K562 (cell line): ENCODE measurements at regions not wholly inside any gene's neighbourhood (a gene's known extent, or its start where the extent isn't known, plus 50 kb on each side); places are given as distances from the start of the nearest gene placed in this dataset.

ENCODE experiments used
- ATAC-seq: fragments of 200-7000 bp; cut with Tn5 transposase; 3 replicates; pipeline ENCODE4 v1.9.1; 2020; ENCODE audit warnings: moderate library complexity
- BruUV-seq: library from RNA; stranded (reverse); fragments of 400-500 nt; replicated peaks from 2 replicates; lab custom pipeline; 2021; lab: Mats Ljungman, UMichigan
- CTCF ChIA-PET: fragments of 300-600 bp; formaldehyde crosslinking; extraction: SDS; loops from one replicate; lab custom pipeline; 2021; ENCODE audit warnings: low intra/inter-chr PET ratio; lab: Yijun Ruan, JAX
- POLR2A ChIA-PET: fragments of 300-600, 350-650 bp; sonication (Branson Sonifier 250); formaldehyde crosslinking; extraction: SDS; loops from one replicate; lab custom pipeline; 2021; ENCODE audit warnings: antibody characterized with exemption, inconsistent platforms; lab: Yijun Ruan, JAX
- DNase-seq, 4 experiments: peaks; one replicate each; pipeline versions ENCODE4 v3.0.0 to v3.0.0-alpha.2; 2011 to 2018; ENCODE audit warnings: low spot score in 3 of 4, mixed read lengths in 3 of 4; ENCODE audit errors: extremely low read depth in 1 of 4
- FAIRE-seq: peaks from 2 replicates; lab custom pipeline; 2011; peaks lifted over from hg19 to GRCh38; lab: Jason Lieb, UNC
- H2AFZ ChIP-seq: 2 replicates; pipeline ENCODE4 v1.6.0; 2011; ENCODE audit warnings: low read depth, low read length, control low read depth, inconsistent platforms
- H3K27ac ChIP-seq: fragments of 200-600 bp; 3 replicates; pipeline ENCODE4 v1.8.0; 2011; ENCODE audit warnings: low read depth, mild to moderate bottlenecking, control low read depth, inconsistent platforms, low read length, moderate library complexity, mixed read lengths; ENCODE audit errors: extremely low read depth
- H3K27me3 ChIP-seq, 2 experiments: fragments of 300-600 bp in 1 of 2; 2 replicates in 1 of 2; 3 replicates in 1 of 2; pipeline versions ENCODE4 v1.6.0 to v1.8.0; 2011; ENCODE audit warnings: inconsistent platforms in 2 of 2, low read length in 2 of 2, mild to moderate bottlenecking in 1 of 2, mixed read lengths in 1 of 2, moderate library complexity in 1 of 2; ENCODE audit not compliant: control insufficient read depth in 2 of 2, insufficient read depth in 2 of 2
- H3K36me3 ChIP-seq: fragments of 300-600 bp; 3 replicates; pipeline ENCODE4 v1.8.0; 2011; ENCODE audit warnings: mild to moderate bottlenecking, low read length, inconsistent platforms; ENCODE audit not compliant: control insufficient read depth, insufficient read depth
- H3K4me1 ChIP-seq, 2 experiments: fragments of 200-600 bp in 1 of 2; replicated peaks in 1 of 2; 2 replicates in 1 of 2; 3 replicates in 1 of 2; pipeline versions ENCODE4 v1.5.1 to v1.8.0; 2011; ENCODE audit warnings: inconsistent platforms in 2 of 2, low read length in 2 of 2, mild to moderate bottlenecking in 1 of 2, mixed read lengths in 1 of 2, moderate library complexity in 1 of 2; ENCODE audit not compliant: control insufficient read depth in 2 of 2, insufficient read depth in 2 of 2
- H3K4me2 ChIP-seq: 2 replicates; pipeline ENCODE4 v1.6.1; 2011; ENCODE audit warnings: low read length, control low read depth, inconsistent platforms, mixed read lengths; ENCODE audit not compliant: insufficient read depth
- H3K4me3 ChIP-seq: fragments of 200-600 bp; sonication (generic), shearing (Covaris generic); 2 replicates; pipeline ENCODE4 v1.5.1; 2016; ENCODE audit warnings: control low read depth, inconsistent platforms
- H3K79me2 ChIP-seq: fragments of 200-600 bp; 3 replicates; pipeline ENCODE4 v1.8.0; 2011; ENCODE audit warnings: low read length, inconsistent platforms; ENCODE audit not compliant: control insufficient read depth, insufficient read depth
- H3K9ac ChIP-seq, 2 experiments: 2 replicates each; pipeline versions ENCODE4 v1.6.0 to v1.6.1; 2011; ENCODE audit warnings: low read depth in 2 of 2, low read length in 2 of 2, control low read depth in 1 of 2, inconsistent platforms in 1 of 2, mild to moderate bottlenecking in 1 of 2, mixed read lengths in 1 of 2; ENCODE audit not compliant: insufficient read depth in 1 of 2
- H3K9me1 ChIP-seq: one replicate; pipeline ENCODE4 v1.6.0; 2011; ENCODE audit warnings: inconsistent platforms, mild to moderate bottlenecking, low read length, moderate library complexity; ENCODE audit not compliant: control insufficient read depth, insufficient read depth
- H3K9me3 ChIP-seq: replicated peaks from 2 replicates; pipeline ENCODE4 v1.5.1; 2011; ENCODE audit warnings: low read depth, low read length, inconsistent platforms; ENCODE audit not compliant: control insufficient read depth, insufficient read depth
- H4K20me1 ChIP-seq: replicated peaks from 2 replicates; pipeline ENCODE4 v1.6.1; 2011; ENCODE audit warnings: low read length, inconsistent platforms, mixed read lengths; ENCODE audit not compliant: control insufficient read depth, insufficient read depth
- FOXA3 ChIP-seq, 2 experiments: fragments of 450-650 bp in 1 of 2; sonication (generic) in 1 of 2; formaldehyde crosslinking; IDR thresholded peaks in 1 of 2; conservative IDR thresholded peaks in 1 of 2; 2 replicates each; pipeline versions ENCODE4 v1.4.0 to v1.8.0; 2020 to 2022; ENCODE audit warnings: mild to moderate bottlenecking in 2 of 2, missing genetic modification reagents in 1 of 2
- FOXK2 ChIP-seq, 2 experiments: fragments of 450-650 bp; IDR thresholded peaks in 1 of 2; conservative IDR thresholded peaks in 1 of 2; 2 replicates each; pipeline ENCODE4 v1.6.1; 2016; ENCODE audit warnings: low read depth in 2 of 2, mild to moderate bottlenecking in 1 of 2
- MAFG ChIP-seq: fragments of 450-650 bp; conservative IDR thresholded peaks from 2 replicates; pipeline ENCODE4 v1.6.1; 2016; ENCODE audit warnings: missing genetic modification characterization, missing compliant biosample characterization
- MYNN ChIP-seq, 2 experiments: sonication (generic); formaldehyde crosslinking in 1 of 2; IDR thresholded peaks; 2 replicates each; pipeline versions ENCODE4 v1.5.0 to v1.6.1; 2016 to 2020; ENCODE audit warnings: antibody characterized with exemption in 1 of 2, missing genetic modification reagents in 1 of 2
- NFATC3 ChIP-seq: fragments of 450-650 bp; IDR thresholded peaks from 2 replicates; pipeline ENCODE4 v1.6.1; 2017; ENCODE audit warnings: mild to moderate bottlenecking
- PHB2 ChIP-seq: fragments of 450-650 bp; IDR thresholded peaks from 2 replicates; pipeline ENCODE4 v1.6.1; 2017; ENCODE audit warnings: low read depth
- RBM14 ChIP-seq: fragments of 200-400 bp; formaldehyde crosslinking; IDR thresholded peaks from 2 replicates; pipeline ENCODE4 v1.6.1; 2018; ENCODE audit warnings: low read depth, mild to moderate bottlenecking, low read length, moderate library complexity, borderline replicate concordance; ENCODE audit not compliant: insufficient read depth
- RNF2 ChIP-seq: sonication (generic); IDR thresholded peaks from 2 replicates; pipeline ENCODE4 v1.6.1; 2016
- STAT5B ChIP-seq: fragments of 250-450 bp; sonication (Bioruptor Pico); IDR thresholded peaks from 2 replicates; pipeline ENCODE4 v1.8.0; 2021; ENCODE audit warnings: mild to moderate bottlenecking, inconsistent platforms
- TAF1 ChIP-seq: IDR thresholded peaks from 2 replicates; pipeline ENCODE4 v1.6.1; 2011; ENCODE audit warnings: mild to moderate bottlenecking, low read length, moderate library complexity; ENCODE audit not compliant: insufficient read depth, control insufficient read depth, severe bottlenecking; ENCODE audit errors: extremely low read depth
- TGIF2 ChIP-seq: sonication (generic); formaldehyde crosslinking; IDR thresholded peaks from 2 replicates; pipeline ENCODE4 v1.8.1; 2022; ENCODE audit warnings: mild to moderate bottlenecking, missing genetic modification reagents, moderate library complexity
- ZNF280A ChIP-seq: fragments of 450-650 bp; IDR thresholded peaks from 2 replicates; pipeline ENCODE4 v1.6.1; 2018; ENCODE audit warnings: mild to moderate bottlenecking, low read depth; ENCODE audit not compliant: partially characterized antibody
- ZNF655 ChIP-seq: fragments of 250-450 bp; sonication (Bioruptor Pico); IDR thresholded peaks from 2 replicates; pipeline ENCODE4 v1.5.0; 2021
- ZNF780A ChIP-seq: fragments of 250-450 bp; sonication (Bioruptor Pico); IDR thresholded peaks from 2 replicates; pipeline ENCODE4 v1.5.0; 2021; ENCODE audit warnings: mild to moderate bottlenecking
- WGBS: fragments of 100-300 bp; shearing (Covaris generic); methylation state at CpG from one replicate; pipeline ENCODE4 v1.1.6; 2016; ENCODE audit warnings: low coverage, mixed read lengths; ENCODE audit not compliant: insufficient coverage; ENCODE audit errors: missing lambda C conversion rate; 5-methylcytosine and 5-hydroxymethylcytosine counted together
- in situ Hi-C: fragments of 300-500 bp; cut with MboI; formaldehyde crosslinking; loops from 4 replicates; pipeline ENCODE4 v1.15.0; 2018; ENCODE audit warnings: inconsistent platforms, mixed read lengths
- intact Hi-C: fragments of 100-400 bp; cut with micrococcal nuclease; formaldehyde crosslinking; loops from 2 replicates; pipeline ENCODE4 v1.14.2; 2022
- TF ChIP-seq, protein P1 (sequence below): sonication (generic); formaldehyde crosslinking; IDR thresholded peaks from 2 replicates; pipeline ENCODE4 v1.8.1; 2023; ENCODE audit warnings: mild to moderate bottlenecking, missing genetic modification reagents
- TF ChIP-seq, protein P2 (sequence below): fragments of 450-650 bp; formaldehyde crosslinking; IDR thresholded peaks from 2 replicates; pipeline ENCODE4 v1.4.0; 2020; ENCODE audit warnings: mild to moderate bottlenecking, moderate library complexity

- no peaks in the 10 kb centered on the region for H3K4me1 ChIP-seq
- H4K20me1 ChIP-seq = no peaks in the 10 kb centered on the region
- peaks cover 0 to 5% of the 10 kb centered on the region in 2 experiments; a peak in 1 of 5 replicates for H3K27me3 ChIP-seq
- ChIA-PET CTCF (no interaction called here), POLR2A (interaction anchor here (0.7 kb wide), 1 partner anchor 128 kb away, joined by 3 read pairs; no protein-coding TSS in a partner anchor)
- DNase-seq (no peak), FAIRE-seq (no peak), ATAC-seq (no peak)
- in situ Hi-C loops (no loop called here), intact Hi-C loops (no loop called here)
- H3K4me3 ChIP-seq = no peak overlapping the region
- H3K79me2 ChIP-seq = no peaks in the 10 kb centered on the region
- no peak overlapping the region for H3K27ac ChIP-seq
- H3K9ac ChIP-seq = no peak overlapping the region
- no peaks in the 10 kb centered on the region for H3K36me3 ChIP-seq
- no TSS peak for BruUV-seq
- H3K9me1 ChIP-seq = no peaks in the 10 kb centered on the region
- no peak overlapping the region for H2AFZ ChIP-seq
- no peak overlapping the region for H3K4me2 ChIP-seq
- no peaks in the 10 kb centered on the region for H3K9me3 ChIP-seq
- 20% methylated on average over 2 of the region's 2 CpGs for WGBS
- TF ChIP-seq TAF1 = no peak
- no peak for TF ChIP-seq RNF2
- no peak for TF ChIP-seq FOXA3 (CRISPR knock-in tag; conservative IDR thresholded peaks at IDR 0.05 in 1 of 2, IDR thresholded peaks at IDR 0.05 in 1 of 2)
- no peak for TF ChIP-seq MAFG
- TF ChIP-seq ZNF280A = no peak
- TF ChIP-seq STAT5B (CRISPR knock-in tag) = no peak
- no peak for TF ChIP-seq MYNN (IDR thresholded peaks at IDR 0.05)
- no peak for TF ChIP-seq MYNN (CRISPR knock-in tag; IDR thresholded peaks at IDR 0.05)
- TF ChIP-seq, protein P1, sequence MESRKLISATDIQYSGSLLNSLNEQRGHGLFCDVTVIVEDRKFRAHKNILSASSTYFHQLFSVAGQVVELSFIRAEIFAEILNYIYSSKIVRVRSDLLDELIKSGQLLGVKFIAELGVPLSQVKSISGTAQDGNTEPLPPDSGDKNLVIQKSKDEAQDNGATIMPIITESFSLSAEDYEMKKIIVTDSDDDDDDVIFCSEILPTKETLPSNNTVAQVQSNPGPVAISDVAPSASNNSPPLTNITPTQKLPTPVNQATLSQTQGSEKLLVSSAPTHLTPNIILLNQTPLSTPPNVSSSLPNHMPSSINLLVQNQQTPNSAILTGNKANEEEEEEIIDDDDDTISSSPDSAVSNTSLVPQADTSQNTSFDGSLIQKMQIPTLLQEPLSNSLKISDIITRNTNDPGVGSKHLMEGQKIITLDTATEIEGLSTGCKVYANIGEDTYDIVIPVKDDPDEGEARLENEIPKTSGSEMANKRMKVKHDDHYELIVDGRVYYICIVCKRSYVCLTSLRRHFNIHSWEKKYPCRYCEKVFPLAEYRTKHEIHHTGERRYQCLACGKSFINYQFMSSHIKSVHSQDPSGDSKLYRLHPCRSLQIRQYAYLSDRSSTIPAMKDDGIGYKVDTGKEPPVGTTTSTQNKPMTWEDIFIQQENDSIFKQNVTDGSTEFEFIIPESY = no peak
- TF ChIP-seq, protein P2, sequence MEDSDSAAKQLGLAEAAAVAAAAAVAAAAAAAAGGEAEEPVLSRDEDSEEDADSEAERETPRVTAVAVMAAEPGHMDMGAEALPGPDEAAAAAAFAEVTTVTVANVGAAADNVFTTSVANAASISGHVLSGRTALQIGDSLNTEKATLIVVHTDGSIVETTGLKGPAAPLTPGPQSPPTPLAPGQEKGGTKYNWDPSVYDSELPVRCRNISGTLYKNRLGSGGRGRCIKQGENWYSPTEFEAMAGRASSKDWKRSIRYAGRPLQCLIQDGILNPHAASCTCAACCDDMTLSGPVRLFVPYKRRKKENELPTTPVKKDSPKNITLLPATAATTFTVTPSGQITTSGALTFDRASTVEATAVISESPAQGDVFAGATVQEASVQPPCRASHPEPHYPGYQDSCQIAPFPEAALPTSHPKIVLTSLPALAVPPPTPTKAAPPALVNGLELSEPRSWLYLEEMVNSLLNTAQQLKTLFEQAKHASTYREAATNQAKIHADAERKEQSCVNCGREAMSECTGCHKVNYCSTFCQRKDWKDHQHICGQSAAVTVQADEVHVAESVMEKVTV (CRISPR knock-in tag) = no peak
- TF ChIP-seq FOXK2 (conservative IDR thresholded peaks at IDR 0.05 in 1 of 2, IDR thresholded peaks at IDR 0.05 in 1 of 2; ENCODE audit: low read depth in 2 of 2) = no peak
- no peak for TF ChIP-seq PHB2
- TF ChIP-seq ZNF780A (CRISPR knock-in tag) = no peak
- no peak for TF ChIP-seq RBM14
- TF ChIP-seq NFATC3 = no peak
- no peak for TF ChIP-seq ZNF655 (CRISPR knock-in tag)
- no peak for TF ChIP-seq TGIF2 (CRISPR knock-in tag)
These were observed 99.7 kb downstream of the PLCE1 start for GRCh38 chr10:94093286-94093905.
